Hindlimb muscle (tissue), 1 donor: ENCODE measurements at regions not wholly inside any gene's neighbourhood (a gene's known extent, or its start where the extent isn't known, plus 50 kb on each side); places are given as distances from the start of the nearest gene placed in this dataset.
A peak's percentile ranks its signal among the peaks of the same experiment; 100 is the strongest.
"Not testable (repeated sequence)": the region's sequence is repeated elsewhere in the genome, so short reads cannot be mapped to it uniquely, and the experiment has no call there.

Experiments
- DNase-seq: peaks from one replicate; pipeline ENCODE4 v3.0.0-alpha.2; 2013

DNA sequence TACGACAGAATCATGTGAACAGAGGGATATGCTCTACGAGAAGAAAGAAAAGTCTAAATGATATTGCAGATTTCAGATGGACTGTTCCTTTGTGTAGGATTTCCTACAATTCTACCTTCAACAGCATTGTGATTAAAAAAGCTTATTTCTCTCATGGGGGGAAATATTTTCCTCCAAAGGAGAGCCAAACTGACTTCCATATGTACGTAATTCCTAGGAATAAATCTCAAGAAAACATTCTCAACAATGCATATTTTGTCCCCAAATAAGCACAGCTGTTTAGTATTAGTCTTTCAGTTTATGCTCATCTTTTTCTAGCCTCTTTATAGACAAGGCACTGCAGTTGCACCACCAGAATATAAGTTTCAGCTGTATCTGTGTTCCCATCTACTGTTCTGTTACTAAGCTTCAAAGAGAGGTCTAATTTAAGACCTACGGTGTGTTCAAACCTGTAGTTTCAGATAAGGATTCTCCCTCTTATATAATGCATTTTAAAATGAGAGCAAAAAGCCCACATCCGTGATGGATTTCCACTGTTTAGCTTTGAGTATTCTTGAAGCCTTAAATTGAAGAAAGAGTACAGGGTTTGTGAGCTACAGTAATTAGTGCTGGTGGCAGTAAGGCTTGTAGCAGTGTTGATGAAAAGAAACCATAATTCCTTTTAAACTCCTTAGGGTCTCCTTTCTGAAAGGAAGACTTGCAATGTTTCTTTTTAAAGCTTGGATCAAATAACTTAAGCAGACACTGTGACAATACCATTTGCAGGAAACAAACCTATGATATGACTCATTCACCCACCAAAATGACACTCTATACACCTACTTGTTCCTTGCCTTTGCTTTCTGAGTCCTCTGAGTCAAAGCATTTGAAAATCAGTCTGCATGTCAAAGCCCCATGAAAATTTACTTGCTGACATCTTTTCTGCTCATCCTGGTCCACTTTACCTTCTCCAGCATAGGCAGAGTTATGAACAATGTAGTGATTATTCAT, 754.1 kb downstream of the NOVA1 start:
- DNase-seq, result peak; percentile 61

DNA sequence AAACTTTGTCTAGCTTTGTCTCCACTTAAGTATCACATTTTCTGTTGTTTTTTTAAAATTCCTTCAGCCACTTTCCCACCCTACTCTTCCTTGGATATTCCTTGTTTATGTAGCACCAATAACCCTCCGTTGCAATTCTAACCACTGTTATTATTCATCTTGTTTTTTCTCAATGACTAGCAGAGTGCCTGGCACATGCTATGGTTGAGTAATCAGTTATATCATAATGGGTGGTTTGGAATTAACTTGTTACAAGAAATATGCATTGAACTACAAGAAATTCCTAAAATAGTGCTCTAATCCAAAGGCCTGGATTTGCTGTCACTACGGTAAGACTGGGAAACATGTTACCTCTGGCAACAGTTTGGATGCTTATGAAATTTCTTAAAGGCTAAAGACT, 756.6 kb downstream of the NOVA1 start:
- DNase-seq, result no peak

DNA sequence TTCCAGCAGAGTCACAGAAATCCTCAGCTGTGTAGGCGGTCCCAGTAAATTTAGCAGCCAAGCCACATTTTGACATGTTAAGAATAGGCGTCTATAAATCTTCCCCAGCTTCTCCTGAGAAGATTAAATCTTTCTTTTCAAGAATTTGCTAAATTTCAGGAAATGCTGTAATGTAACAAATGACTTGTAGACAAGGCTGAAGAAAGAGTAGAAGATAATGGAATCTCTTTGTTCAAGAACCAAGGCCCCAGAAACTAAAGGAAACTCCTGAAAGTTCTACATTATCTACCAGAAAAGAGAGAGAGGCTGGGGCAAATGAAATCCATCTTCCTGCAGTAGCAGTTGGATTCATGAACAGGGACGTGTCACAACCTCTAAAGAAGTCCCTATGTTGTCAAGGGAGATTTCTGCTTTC, 760.3 kb downstream of the NOVA1 start:
- no peak for DNase-seq

DNA sequence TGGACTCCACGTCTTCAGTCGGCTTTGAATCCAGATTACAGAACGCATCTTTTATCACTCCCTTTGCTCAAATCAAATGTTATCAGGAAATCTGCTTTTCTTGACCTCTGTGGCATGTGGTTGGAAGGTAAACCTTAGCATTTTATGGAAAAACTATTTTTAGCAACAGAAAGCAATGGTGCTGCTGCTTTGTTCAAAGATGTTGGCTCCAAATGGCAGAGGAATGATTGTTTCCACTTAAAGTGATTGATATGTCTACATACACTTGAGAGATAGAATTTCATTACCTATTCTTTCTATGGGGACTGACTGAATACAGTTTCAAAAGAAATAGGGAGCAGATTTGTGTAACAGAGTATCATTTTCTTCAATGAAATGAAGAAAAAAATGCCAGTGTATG, 761.2 kb downstream of the NOVA1 start:
- no peak for DNase-seq

DNA sequence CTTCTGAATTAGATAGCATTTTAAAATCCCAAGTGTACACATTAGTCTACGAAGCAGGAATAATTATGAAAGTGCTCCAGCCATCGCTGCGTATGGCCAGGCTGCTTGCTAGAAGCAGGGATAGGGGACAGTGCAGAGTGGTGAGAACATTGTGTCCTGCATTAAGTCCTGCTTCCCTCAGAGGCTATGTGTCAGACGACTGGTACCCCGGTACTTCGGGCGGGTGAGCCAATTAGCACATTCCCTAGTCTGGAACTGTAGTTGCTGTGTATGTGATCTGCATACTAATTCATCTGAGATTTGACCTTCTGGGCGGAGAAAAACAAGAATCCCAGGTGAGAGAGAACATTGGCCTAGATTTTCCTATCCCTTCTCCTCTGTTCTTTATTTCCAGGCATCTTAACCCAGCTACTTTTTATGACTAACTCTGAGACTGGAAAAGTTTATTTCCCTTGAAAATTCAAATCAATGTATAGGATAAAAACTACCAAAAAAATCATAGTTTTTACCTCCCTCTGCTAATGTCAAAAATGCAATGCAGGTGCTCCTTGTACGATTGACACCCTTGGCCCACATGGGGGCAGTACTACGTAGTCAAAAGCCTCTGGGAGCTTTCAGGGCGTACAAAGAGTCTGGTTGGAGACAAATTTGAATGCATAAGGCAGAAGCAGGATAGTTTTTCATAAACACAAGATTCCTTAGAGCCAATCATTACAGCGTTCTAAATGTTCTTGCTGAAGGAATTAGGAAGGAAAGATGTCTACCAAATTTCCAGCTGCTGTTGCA, 764.3 kb downstream of the NOVA1 start:
- peak; percentile 38 for DNase-seq

DNA sequence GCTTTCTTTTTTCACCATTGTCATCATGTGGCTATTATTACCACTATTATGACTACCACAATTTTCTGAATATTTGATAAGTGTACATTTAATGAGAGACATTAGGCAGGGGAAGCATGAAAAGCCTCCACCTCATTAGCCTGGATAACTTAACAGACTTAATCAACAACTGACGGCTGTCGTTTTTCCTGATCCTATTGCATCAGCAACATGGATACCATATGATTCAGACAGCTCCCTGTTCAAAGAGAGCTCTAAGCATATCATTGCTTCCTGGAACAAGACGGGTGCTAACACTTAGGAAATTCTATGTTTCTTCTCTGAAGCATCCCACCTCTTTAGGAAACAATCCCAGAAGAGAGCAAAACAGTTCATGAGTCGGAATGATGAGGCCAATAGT, 765.2 kb downstream of the NOVA1 start:
- DNase-seq, result no peak

DNA sequence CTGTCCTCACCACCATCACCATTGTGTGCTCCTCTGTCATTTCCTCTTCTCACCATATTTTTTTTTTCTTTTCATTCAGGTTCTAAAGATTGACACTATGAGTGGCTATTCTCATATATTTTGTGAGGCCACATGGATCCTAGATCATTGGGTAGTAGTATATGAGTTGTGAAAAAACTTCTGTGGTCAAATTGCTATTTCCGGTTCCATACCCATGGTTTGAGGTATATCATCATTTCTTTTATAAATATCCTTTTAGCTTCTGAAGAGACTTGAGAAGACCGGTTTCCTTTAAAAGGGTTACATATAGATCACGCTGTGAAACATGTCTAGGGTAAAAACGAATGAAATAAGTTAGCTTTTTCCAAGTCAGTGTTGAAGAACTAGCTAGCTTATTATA, 769.3 kb downstream of the NOVA1 start:
- no peak for DNase-seq

DNA sequence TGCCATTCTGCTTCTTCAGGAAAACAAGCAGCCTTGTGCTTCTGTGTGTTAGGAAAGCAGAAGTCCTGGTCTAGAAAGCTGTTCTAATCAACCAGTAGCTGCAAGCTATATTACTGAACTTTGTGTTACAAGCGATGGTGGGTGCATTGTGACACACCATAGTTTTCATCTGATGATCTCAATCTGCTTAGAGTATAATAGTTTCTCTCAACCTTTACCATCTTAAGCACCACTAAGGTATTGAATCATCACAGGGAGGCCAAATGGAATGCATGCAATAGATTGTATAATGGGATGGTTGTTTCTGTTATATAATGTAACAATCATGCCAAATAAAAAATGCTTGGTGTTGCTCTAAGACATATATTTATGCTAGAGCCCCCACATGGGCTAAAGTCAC, 771.7 kb downstream of the NOVA1 start:
- DNase-seq, result no peak

DNA sequence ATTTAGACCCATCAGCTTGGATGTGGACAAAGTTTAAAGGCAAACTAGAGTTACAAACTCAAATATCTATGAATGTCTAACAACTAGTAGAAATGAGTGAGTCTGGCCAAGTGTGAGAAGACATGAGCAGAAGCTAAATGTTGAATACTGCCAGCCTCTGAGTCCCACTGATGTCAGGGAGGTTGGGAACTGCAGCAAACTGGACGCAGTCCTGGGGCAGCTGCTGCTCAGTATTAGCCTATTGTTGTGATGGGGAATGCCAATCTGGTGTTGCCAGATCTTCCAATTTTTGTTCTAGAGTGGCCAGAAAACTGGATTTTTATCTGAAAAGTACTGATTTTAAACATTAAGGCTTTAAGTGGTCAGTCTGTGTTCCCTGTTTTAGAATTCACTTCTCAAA, 770.4 kb upstream of the STXBP6 start:
- no peak for DNase-seq

DNA sequence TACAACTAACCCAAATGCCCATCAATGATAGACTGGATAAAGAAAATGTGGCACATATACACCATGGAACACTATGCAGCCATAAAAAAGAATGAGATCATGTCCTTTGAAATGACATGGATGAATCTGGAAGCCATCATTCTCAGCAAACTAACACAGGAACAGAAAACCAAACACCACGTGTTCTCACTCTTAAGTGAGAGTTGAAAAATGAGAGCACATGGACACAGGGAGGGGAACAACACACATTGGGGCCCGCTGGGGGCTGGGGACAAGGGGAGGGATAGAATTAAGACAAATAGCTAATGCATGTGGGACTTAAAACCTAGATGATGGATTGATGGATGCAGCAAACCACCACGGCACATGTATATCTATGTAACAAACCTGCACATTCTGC, 764.7 kb upstream of the STXBP6 start:
- not testable (repeated sequence) for DNase-seq

DNA sequence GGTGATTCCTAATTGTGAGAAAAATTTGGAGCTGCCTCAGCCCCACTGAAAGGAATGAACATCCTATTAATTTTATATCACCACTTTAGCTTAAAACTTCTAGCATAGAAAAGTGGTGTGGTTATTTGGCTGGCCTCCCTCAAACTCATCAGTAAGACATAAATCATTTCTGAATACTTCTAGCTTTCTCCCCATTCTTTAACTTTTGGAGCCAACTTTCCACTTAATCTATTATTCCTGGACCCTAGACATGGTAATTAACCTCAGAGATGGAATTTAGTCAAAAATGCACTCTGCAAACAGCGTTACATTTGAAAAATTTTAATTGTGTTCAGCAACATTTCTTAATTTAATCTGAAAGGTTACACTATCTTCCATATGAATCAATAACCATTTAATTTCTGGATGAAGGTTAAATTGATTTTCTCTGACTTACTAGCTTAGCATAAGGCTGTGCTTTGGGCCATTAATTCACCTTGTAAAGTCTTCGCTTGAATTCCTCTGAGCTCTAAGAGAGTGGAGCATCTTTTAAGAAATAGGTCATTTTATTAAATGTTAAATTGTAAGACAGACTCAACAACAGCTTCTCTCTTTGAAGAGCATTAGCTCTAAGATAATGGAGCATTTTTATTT, 753.6 kb upstream of the STXBP6 start:
- no peak for DNase-seq

DNA sequence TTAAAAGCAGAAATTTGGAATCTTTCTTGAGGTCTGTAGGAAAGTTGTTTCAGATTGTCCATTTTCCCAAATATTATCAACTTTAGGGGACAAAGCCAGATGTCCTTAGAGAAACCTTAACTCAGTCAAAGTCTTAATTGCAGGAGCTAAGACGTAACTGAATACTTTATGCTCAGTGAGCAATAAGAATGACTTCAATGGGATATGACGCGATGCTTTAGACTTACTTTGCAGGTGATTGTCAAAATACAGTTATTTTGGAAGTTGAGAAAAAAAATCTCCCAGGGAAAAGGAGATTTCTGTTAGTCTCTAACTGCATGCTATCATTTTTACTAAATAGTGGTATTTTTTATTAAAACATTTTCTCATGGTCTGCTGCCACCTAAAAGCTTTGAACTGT, 750.9 kb upstream of the STXBP6 start:
- no peak for DNase-seq

DNA sequence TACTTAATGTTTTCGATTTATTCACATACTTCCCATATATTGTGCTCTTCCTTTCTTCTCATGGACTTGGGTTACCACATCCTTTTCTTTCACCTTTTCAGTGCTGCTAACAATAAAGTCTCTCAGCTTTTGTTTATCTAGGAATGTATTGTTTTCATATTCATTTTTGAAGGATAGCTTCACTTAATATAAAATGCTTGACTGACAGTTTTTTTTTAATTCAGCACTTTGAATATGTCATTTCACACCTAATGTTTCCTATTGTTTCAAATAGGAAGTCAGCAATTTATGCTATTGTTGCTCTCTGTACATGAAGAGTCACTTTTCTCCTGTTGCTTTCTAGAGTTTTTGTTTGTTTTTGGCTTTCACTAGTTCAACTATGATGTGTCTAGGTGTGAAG, 738.3 kb upstream of the STXBP6 start:
- DNase-seq, result no peak

DNA sequence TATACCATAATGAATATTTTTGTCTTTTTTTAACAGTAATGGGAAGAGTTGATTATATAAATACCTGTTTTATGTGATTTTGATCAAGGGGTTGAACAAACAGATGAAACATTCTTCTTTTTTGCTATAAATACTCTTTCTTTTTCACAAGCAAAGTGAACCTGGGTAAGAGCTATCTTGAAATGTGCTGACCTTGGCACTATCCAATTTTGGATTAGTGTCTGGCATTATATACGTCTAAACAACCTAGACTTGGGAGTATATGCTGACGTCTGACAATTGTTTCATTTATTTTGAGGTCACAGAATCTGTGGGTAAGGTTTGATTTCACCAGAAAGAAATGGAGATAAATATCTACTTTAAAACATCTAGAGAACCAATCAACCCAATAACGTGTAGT, 716.0 kb upstream of the STXBP6 start:
- no peak for DNase-seq

DNA sequence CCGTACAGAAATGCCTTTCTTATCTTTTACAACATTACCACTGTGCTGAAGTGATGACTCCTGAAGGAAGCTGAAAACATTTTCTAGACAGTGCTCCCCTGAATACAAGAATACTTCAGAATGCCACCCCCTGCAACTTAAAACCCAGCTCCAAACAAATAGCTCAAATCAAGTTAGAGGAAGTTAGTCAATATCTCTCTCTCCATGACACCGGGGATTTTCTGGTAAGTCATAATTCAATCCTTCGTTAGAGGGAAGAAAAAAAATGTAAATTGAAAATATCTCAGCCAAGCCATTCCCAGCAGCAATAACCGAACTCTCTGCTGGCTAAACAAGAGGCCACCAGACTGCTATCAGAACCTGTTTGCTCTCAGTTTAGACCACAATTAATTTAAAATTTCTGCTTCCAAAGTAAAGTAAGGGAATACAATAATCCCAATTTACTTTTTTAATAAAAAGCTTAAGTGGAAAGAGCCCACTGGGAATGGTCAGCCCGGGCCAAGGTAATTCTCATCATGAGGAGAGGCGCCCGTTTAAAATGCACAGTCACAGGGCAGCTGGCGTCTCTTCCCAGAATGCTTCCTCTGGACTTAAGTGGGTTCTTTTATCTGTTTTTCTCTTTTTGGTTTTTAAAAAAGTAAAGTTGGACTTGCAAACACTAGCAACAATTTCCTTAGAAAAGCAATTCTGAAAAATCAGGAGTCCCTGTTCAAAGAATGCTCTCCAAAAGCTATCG, 710.1 kb upstream of the STXBP6 start:
- DNase-seq, result peak; percentile 26

DNA sequence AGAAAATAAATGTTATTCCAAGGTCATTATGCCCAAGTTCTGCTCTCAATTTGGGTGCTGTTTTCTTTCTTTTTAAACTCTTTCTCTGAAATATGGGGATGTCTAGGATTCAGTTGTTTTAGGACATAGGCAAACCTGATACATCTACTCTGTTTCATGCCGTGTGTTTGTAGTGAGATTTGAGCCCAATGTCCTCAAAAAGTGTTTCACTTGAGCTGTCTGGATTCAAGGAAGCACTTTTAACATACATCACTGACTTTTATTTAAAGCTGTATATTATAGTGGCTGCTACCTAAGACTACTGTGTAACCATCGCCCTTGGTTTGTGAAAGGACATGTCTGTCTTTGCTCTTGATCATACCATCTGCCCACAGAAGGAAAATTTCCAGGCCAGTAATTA, 709.3 kb upstream of the STXBP6 start:
- DNase-seq, result no peak

DNA sequence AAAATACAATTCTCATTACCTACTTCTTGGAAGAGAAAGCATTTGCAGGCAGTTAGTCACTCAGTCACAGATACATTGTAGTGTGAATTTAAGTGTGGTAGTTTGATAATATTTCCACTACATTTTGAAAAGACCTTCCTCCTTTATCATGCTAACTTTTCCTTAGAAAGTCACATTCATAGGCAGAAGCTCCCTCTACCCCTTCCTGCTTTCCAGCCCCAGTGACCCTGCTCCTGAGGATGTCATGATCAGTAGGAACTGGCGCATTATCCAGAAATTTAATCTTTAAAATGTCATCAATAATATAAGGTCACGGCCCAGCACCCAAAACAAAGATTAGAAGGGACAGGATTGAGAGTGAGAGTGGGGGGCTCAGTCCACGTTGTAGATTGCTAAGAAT, 707.4 kb upstream of the STXBP6 start:
- no peak for DNase-seq

DNA sequence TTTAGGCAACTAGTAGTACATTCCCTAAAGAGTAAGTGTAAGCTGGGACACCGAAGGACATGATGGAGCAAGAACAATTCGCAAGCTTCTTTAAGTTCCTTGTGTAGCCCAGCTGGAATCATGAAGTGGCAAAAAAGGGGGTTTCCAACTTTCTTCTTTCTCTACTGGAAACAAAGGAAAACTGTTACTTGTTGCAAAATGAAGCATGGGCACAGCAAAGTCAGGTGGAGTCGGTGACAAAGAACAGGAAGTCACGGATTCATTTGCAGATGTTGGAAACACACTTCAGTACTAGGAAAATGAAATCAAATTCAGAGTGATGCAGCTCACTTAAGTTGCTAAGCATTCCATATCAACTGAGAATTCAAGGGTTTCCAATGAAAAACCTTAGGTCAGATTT, 706.9 kb upstream of the STXBP6 start:
- DNase-seq, result no peak

DNA sequence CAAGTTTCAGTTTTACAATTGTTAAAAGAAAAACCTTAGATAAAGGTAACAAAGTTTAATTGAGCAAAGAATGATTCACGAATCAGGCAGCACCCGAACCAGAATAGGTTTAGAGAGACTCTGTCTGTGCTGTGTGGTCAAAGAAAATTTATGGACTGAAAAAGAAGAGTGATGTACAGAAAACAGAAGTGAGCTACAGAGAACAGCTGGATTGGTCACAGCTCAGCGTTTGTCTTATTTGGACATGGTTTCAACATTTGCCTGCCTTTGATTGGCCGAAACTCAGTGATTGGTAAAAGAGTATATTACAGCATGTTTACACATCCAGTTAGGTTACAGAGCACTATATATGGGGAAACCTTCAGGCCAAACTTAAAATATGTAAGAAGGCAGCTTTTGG, 703.2 kb upstream of the STXBP6 start:
- DNase-seq, result no peak

DNA sequence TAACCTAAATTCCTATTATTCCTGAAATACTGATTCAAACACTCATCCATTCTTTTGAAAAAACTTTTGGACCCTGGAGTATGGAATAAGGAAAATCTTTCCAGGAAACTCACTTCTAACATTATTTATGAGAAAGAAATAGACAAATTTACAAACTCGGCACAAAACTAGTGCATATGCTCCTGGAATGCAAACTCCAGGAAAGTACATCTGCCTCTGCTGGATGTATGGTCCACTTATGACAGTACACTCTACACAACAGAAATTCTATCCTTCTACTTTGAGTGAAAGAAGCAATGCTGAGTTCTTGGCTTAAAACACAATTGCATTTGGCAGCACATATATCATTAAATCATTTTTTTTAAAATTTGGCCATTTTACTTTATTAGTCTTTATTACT, 700.5 kb upstream of the STXBP6 start:
- peak; percentile 66 for DNase-seq
